ENCODE measurements at regions not wholly inside any gene's neighbourhood (a gene's known extent, or its start where the extent isn't known, plus 50 kb on each side); places are given as distances from the start of the nearest gene placed in this dataset.

- TF ChIP-seq PAXIP1 (CRISPR knock-in tag; conservative IDR thresholded peaks at IDR 0.05) (peak; percentile 55; the same call in 1 of the 2 replicates), ARHGAP35 (CRISPR knock-in tag; IDR thresholded peaks at IDR 0.05; ENCODE audit: borderline replicate concordance) (no peak), SAP130 (CRISPR knock-in tag; IDR thresholded peaks at IDR 0.05; ENCODE audit: low read depth) (peak; percentile 50; the same call in 1 of the 2 replicates), ZNF10 (CRISPR knock-in tag; IDR thresholded peaks at IDR 0.05; ENCODE audit: borderline replicate concordance, low read depth) (no peak), KDM6A (CRISPR knock-in tag; IDR thresholded peaks at IDR 0.05; ENCODE audit: low read depth) (no peak), NAIF1 (CRISPR knock-in tag; IDR thresholded peaks at IDR 0.05; ENCODE audit: borderline replicate concordance) (peak; percentile 55; the same call in 1 of the 2 replicates), HNF4G (IDR thresholded peaks at IDR 0.05; ENCODE audit: borderline replicate concordance, low read depth, low read length) (peak; percentile 33; the same call in 1 of the 2 replicates), HNF4G (CRISPR knock-in tag; IDR thresholded peaks at IDR 0.05; ENCODE audit: borderline replicate concordance, low read depth) (no peak), AFF4 (CRISPR knock-in tag; IDR thresholded peaks at IDR 0.05) (no peak), SIX4 (CRISPR knock-in tag; IDR thresholded peaks at IDR 0.05) (peak; percentile 99), SNRNP70 (IDR thresholded peaks at IDR 0.05; ENCODE audit: low read depth, low read length) (no peak), SOX6 (IDR thresholded peaks at IDR 0.05) (no peak), SOX6 (CRISPR knock-in tag; IDR thresholded peaks at IDR 0.05) (peak; percentile 83), RFX3 (CRISPR knock-in tag; IDR thresholded peaks at IDR 0.05) (no peak), ZNF407 (CRISPR knock-in tag; IDR thresholded peaks at IDR 0.05; ENCODE audit: not compliant biosample characterization) (no peak), ZSCAN21 (CRISPR knock-in tag; IDR thresholded peaks at IDR 0.05; ENCODE audit: borderline replicate concordance) (no peak)
These were observed 243.3 kb upstream of the ANKRD55 start (continued) for GRCh38 chr5:56476487-56476856.

All from HepG2 (cell line).